ENCODE measurements at regions not wholly inside any gene's neighbourhood (a gene's known extent, or its start where the extent isn't known, plus 50 kb on each side); places are given as distances from the start of the nearest gene placed in this dataset.

DNA sequence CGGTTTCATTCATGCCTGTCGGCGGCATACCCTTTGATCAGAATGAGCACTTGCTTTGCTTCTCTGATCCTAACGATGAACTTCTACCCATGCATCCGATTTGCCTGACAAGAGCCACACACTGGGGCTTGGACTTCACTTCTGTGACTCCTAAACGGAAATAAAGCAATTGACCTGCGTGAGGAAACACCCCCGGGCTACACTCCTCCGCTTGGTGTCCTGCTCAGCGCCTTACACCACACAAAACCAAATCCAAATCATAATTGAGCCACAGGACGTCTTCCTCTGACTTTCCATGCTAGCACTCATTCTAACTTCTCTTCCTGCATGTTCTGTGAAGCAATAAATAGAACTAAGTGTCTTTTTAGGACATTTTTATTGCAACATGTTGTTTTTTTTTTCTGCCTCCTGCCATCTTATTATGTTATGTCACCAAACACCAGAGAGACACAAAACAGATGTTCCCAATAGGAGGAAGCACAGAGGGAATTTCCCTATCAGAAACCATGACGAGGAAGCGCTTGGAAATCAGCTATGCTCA, 110.8 kb upstream of the FAM9B start:
- TF ChIP-seq, protein P1, sequence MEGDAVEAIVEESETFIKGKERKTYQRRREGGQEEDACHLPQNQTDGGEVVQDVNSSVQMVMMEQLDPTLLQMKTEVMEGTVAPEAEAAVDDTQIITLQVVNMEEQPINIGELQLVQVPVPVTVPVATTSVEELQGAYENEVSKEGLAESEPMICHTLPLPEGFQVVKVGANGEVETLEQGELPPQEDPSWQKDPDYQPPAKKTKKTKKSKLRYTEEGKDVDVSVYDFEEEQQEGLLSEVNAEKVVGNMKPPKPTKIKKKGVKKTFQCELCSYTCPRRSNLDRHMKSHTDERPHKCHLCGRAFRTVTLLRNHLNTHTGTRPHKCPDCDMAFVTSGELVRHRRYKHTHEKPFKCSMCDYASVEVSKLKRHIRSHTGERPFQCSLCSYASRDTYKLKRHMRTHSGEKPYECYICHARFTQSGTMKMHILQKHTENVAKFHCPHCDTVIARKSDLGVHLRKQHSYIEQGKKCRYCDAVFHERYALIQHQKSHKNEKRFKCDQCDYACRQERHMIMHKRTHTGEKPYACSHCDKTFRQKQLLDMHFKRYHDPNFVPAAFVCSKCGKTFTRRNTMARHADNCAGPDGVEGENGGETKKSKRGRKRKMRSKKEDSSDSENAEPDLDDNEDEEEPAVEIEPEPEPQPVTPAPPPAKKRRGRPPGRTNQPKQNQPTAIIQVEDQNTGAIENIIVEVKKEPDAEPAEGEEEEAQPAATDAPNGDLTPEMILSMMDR (IDR thresholded peaks at IDR 0.05; ENCODE audit: low read depth, low read length, missing control alignments) = no peak
- DNase-seq (ENCODE audit: extremely low read depth, low read depth) = no peak
- H3K4me3 ChIP-seq (replicated peaks; ENCODE audit: low read depth, low read length) = no peak overlapping the region

DNA sequence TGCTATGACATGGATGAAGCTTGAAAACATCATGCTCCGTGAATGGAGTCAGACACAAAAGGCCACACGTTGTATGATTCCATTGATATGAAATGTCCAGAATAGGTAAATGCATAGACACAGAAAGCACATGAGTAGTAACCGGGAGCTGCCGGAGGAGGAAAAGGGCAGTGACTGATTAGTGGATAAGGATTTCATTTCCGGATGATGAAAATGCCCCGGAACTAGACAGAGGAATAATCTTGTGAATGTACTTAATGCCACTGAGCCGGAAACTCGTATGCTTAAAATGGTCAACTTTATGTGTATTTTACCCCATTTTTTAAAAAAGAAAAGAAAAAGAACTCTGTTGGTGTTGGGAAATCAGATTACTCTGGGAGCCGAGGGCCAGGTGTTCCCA, 112.7 kb upstream of the FAM9B start:
- no peak overlapping the region for H3K4me3 ChIP-seq (replicated peaks; ENCODE audit: low read depth, low read length)
- TF ChIP-seq, protein P1 (IDR thresholded peaks at IDR 0.05; ENCODE audit: low read depth, low read length, missing control alignments) = no peak
- DNase-seq (ENCODE audit: extremely low read depth, low read depth) = no peak

DNA sequence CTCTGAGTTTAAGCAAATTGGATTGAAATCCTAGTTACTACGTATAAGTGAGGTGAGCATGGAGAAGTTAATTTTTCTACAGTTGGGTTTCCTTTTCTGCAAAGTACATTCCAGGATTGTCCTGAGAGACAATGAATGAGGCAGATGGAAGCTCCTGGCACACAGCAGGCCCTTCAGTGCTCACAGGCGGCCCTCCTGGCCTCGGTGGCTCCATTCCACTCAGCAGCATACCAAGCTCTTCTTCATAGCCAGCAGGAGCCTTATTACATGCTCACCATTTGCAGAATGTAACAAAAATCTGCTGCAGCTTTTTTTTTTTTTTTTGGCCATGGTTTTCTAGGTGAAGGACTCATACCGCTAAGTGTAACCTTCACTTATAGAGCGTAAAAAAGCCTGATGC, 113.2 kb upstream of the FAM9B start:
- TF ChIP-seq, protein P1 (IDR thresholded peaks at IDR 0.05; ENCODE audit: low read depth, low read length, missing control alignments) = no peak
- no peak overlapping the region for H3K4me3 ChIP-seq (replicated peaks; ENCODE audit: low read depth, low read length)
- DNase-seq (ENCODE audit: extremely low read depth, low read depth) = no peak

DNA sequence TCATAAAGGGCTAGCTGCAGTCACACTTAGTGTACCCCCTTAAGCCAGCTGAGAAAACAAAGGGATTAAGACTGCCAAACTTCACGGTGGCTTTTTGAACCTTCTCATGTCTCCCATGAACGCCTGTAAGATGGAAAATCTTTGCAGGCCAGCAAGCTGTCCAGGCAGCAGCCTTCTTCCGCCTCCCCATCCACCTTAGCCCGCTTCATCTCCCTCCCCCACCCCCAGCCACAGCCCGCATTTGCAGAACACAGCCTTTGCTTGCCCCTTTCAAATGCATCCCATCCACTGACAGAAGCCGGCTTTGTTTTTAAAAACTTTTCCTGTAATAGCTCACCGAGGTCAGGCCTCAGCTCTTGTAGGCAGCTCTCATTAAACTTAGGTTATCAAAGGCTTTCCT, 113.8 kb upstream of the FAM9B start:
- no peak for DNase-seq (ENCODE audit: extremely low read depth, low read depth)
- no peak overlapping the region for H3K4me3 ChIP-seq (replicated peaks; ENCODE audit: low read depth, low read length)
- TF ChIP-seq, protein P1 (IDR thresholded peaks at IDR 0.05; ENCODE audit: low read depth, low read length, missing control alignments) = no peak

DNA sequence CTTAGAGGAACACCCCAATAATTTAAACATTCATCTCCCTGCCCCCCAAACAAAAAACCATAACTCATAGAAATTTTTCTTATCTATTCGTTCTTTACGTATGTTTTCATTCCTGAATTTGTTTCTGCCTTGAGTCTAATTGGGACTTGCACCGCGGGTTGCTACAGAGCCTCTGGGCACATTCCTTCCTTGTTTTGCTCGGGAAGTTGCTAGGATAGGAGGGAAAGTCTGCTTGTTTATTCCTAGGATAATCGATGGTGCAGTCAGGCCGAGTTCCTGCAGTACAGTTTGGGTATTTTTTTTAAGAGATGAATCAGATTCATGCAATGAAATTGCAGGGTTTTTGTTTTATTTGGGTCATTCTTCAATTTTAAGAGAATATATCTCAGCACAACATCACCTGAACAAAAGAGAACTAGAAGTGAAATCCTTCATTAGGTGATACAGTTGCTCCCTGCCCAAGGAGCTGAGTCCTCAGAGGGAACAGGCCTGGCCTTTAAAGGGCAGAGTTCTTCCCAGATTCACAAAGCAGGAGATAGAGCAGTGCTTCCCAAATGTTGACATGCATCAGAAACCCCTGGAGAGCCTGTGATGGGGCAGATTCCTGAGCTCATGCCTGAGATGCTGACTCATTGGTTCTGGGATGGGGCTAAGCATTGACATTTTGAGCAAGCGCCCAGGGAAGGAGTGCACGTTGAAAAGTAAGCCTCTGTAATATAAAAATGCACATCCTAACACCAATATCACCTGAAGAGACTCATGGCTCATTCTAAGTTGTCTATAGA, 114.9 kb upstream of the FAM9B start:
- no peak for DNase-seq (ENCODE audit: extremely low read depth, low read depth)

DNA sequence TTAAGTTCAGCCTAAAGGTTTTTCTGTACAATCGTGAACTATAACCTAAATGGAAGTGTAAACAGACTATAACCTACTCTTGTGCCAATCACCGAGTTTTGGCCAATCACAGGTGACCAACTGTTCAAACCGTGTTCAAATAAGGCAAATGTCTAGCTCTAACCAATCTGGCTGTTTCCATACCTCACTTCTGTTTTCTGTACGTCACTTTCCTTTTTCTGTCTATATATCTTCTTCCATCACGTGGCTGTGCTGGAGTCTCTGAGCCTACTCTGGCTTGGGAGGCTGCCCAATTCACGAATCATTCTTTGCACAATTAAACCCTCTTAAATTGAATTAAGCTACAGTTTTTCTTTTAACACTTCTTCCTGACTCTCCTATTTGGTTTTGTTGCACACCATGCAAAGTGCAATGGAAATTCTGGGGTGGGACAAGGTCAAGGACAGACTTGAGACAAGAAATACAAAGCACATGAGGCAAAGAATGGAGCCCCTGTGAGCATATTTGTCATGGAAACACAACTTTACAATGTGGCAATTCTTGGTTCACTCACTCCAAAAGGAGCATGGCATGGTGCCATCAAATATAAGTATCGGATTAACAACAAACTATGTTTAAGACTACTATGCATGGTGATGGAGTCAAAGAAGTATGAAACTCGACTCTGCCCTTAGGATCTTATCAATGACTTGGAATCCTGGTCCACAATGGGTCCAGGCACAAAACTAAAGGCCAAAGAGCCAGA, 115.7 kb upstream of the FAM9B start:
- DNase-seq (ENCODE audit: extremely low read depth, low read depth) = no peak
- TF ChIP-seq, protein P1 (IDR thresholded peaks at IDR 0.05; ENCODE audit: low read depth, low read length, missing control alignments) = no peak
- no peak overlapping the region for H3K4me3 ChIP-seq (replicated peaks; ENCODE audit: low read depth, low read length)

More for the DNA sequence above, 114.9 kb upstream of the FAM9B start:
- no peak overlapping the region for H3K4me3 ChIP-seq (replicated peaks; ENCODE audit: low read depth, low read length)
- TF ChIP-seq, protein P1 (IDR thresholded peaks at IDR 0.05; ENCODE audit: low read depth, low read length, missing control alignments) = no peak
